ENCODE measurements at regions not wholly inside any gene's neighbourhood (a gene's known extent, or its start where the extent isn't known, plus 50 kb on each side); places are given as distances from the start of the nearest gene placed in this dataset.

DNA sequence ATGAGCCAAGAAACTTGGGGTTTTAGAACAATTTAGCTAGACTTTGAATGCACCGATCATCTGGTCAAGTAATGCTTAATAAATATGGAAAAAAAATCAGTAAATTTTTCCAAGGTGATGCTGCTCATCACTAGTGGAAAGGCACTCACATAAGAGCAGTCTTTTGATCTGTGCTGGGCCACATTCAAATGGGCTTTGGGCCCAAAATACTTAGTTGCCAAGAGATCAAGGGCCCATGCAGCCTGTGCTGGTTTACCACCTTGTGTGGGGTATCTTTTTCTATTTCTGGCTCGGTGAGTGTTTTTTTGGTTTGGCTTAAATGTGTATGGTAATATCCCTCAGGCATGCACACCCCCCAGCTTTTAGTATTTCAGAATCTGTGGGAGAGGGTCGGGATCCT, 943.2 kb downstream of the TMTC2 start:
- TF ChIP-seq, protein P1, sequence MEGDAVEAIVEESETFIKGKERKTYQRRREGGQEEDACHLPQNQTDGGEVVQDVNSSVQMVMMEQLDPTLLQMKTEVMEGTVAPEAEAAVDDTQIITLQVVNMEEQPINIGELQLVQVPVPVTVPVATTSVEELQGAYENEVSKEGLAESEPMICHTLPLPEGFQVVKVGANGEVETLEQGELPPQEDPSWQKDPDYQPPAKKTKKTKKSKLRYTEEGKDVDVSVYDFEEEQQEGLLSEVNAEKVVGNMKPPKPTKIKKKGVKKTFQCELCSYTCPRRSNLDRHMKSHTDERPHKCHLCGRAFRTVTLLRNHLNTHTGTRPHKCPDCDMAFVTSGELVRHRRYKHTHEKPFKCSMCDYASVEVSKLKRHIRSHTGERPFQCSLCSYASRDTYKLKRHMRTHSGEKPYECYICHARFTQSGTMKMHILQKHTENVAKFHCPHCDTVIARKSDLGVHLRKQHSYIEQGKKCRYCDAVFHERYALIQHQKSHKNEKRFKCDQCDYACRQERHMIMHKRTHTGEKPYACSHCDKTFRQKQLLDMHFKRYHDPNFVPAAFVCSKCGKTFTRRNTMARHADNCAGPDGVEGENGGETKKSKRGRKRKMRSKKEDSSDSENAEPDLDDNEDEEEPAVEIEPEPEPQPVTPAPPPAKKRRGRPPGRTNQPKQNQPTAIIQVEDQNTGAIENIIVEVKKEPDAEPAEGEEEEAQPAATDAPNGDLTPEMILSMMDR (IDR thresholded peaks at IDR 0.05; ENCODE audit: low read length), result no peak
- TF ChIP-seq EZH2 (IDR thresholded peaks at IDR 0.05; ENCODE audit: borderline replicate concordance, low read length), result no peak
- H3K9ac ChIP-seq (ENCODE audit: low read length), result no peak overlapping the region
- H3F3A ChIP-seq (ENCODE audit: insufficient read depth, low read length), result no peaks in the 10 kb centered on the region

GRCh38 chr12:83622205-83622604, 935.5 kb downstream of the TMTC2 start:
- no peaks in the 10 kb centered on the region for H3K4me1 ChIP-seq (ENCODE audit: insufficient read depth, low read length, severe bottlenecking)
- H3K9ac ChIP-seq (ENCODE audit: low read length), result no peak overlapping the region
- no peak overlapping the region for H3K4me3 ChIP-seq (ENCODE audit: low read depth, low read length, poor library complexity, severe bottlenecking)
- no peaks in the 10 kb centered on the region for H3K9me2 ChIP-seq (ENCODE audit: low read depth, low read length)
- H3K27me3 ChIP-seq (ENCODE audit: insufficient read depth, low read length), result no peaks in the 10 kb centered on the region
- no peak overlapping the region for H3K4me2 ChIP-seq (ENCODE audit: low read length)
- H3K9me3 ChIP-seq (ENCODE audit: low read length), result no peaks in the 10 kb centered on the region
- H3K79me2 ChIP-seq (ENCODE audit: insufficient read depth, low read length), result no peaks in the 10 kb centered on the region
- no peaks in the 10 kb centered on the region for H4K20me1 ChIP-seq (ENCODE audit: insufficient read depth, low read length)
- TF ChIP-seq EZH2 (IDR thresholded peaks at IDR 0.05; ENCODE audit: borderline replicate concordance, low read length), result no peak
- TF ChIP-seq, protein P1 (IDR thresholded peaks at IDR 0.05; ENCODE audit: low read length), result no peak
- no peak overlapping the region for H2AFZ ChIP-seq (ENCODE audit: low read length)
- no peaks in the 10 kb centered on the region for H3K36me3 ChIP-seq (ENCODE audit: insufficient read depth, low read length)
- H3K27ac ChIP-seq (ENCODE audit: low read depth, low read length, poor library complexity, severe bottlenecking), result no peak overlapping the region
- no peaks in the 10 kb centered on the region for H3F3A ChIP-seq (ENCODE audit: insufficient read depth, low read length)

More for the DNA sequence above, 943.2 kb downstream of the TMTC2 start:
- H2AFZ ChIP-seq (ENCODE audit: low read length), result no peak overlapping the region
- H3K4me3 ChIP-seq (ENCODE audit: low read depth, low read length, poor library complexity, severe bottlenecking), result no peak overlapping the region
- no peaks in the 10 kb centered on the region for H3K4me1 ChIP-seq (ENCODE audit: insufficient read depth, low read length, severe bottlenecking)
- no peaks in the 10 kb centered on the region for H3K27me3 ChIP-seq (ENCODE audit: insufficient read depth, low read length)
- H3K9me3 ChIP-seq (ENCODE audit: low read length), result no peaks in the 10 kb centered on the region
- H3K9me2 ChIP-seq (ENCODE audit: low read depth, low read length), result no peaks in the 10 kb centered on the region
- no peaks in the 10 kb centered on the region for H3K36me3 ChIP-seq (ENCODE audit: insufficient read depth, low read length)
- H4K20me1 ChIP-seq (ENCODE audit: insufficient read depth, low read length), result no peaks in the 10 kb centered on the region
- H3K27ac ChIP-seq (ENCODE audit: low read depth, low read length, poor library complexity, severe bottlenecking), result no peak overlapping the region
- no peaks in the 10 kb centered on the region for H3K79me2 ChIP-seq (ENCODE audit: insufficient read depth, low read length)
- no peak overlapping the region for H3K4me2 ChIP-seq (ENCODE audit: low read length)

- H3K27me3 ChIP-seq (ENCODE audit: insufficient read depth, low read length), result no peaks in the 10 kb centered on the region
- H4K20me1 ChIP-seq (ENCODE audit: insufficient read depth, low read length), result no peaks in the 10 kb centered on the region
- no peak overlapping the region for H2AFZ ChIP-seq (ENCODE audit: low read length)
- H3F3A ChIP-seq (ENCODE audit: insufficient read depth, low read length), result no peaks in the 10 kb centered on the region
- H3K9me3 ChIP-seq (ENCODE audit: low read length), result peaks cover 3% of the 10 kb centered on the region; the same call in 1 of the 2 replicates
- no peaks in the 10 kb centered on the region for H3K4me1 ChIP-seq (ENCODE audit: insufficient read depth, low read length, severe bottlenecking)
- no peak for TF ChIP-seq EZH2 (IDR thresholded peaks at IDR 0.05; ENCODE audit: borderline replicate concordance, low read length)
- TF ChIP-seq, protein P1 (IDR thresholded peaks at IDR 0.05; ENCODE audit: low read length), result no peak
- H3K9ac ChIP-seq (ENCODE audit: low read length), result no peak overlapping the region
- H3K4me2 ChIP-seq (ENCODE audit: low read length), result no peak overlapping the region
- no peaks in the 10 kb centered on the region for H3K36me3 ChIP-seq (ENCODE audit: insufficient read depth, low read length)
- H3K9me2 ChIP-seq (ENCODE audit: low read depth, low read length), result no peaks in the 10 kb centered on the region
- no peak overlapping the region for H3K27ac ChIP-seq (ENCODE audit: low read depth, low read length, poor library complexity, severe bottlenecking)
- H3K4me3 ChIP-seq (ENCODE audit: low read depth, low read length, poor library complexity, severe bottlenecking), result no peak overlapping the region
- no peaks in the 10 kb centered on the region for H3K79me2 ChIP-seq (ENCODE audit: insufficient read depth, low read length)
These were observed 933.3 kb downstream of the TMTC2 start for GRCh38 chr12:83619973-83620372.
